22Rv1 (cell line): ENCODE measurements at regions not wholly inside any gene's neighbourhood (a gene's known extent, or its start where the extent isn't known, plus 50 kb on each side); places are given as distances from the start of the nearest gene placed in this dataset.

Experiments used
- H3K27ac ChIP-seq: fragments of 450-650 bp; 2 replicates; pipeline ENCODE4 v1.5.1; 2017
- ZFX ChIP-seq: fragments of 450-650 bp; IDR thresholded peaks from 2 replicates; pipeline ENCODE4 v1.6.1; 2017; ENCODE audit warnings: antibody characterized with exemption, borderline replicate concordance
- TF ChIP-seq, protein P1 (sequence below): fragments of 450-650 bp; IDR thresholded peaks from 2 replicates; pipeline ENCODE4 v1.5.1; 2017; ENCODE audit warnings: mild to moderate bottlenecking

DNA sequence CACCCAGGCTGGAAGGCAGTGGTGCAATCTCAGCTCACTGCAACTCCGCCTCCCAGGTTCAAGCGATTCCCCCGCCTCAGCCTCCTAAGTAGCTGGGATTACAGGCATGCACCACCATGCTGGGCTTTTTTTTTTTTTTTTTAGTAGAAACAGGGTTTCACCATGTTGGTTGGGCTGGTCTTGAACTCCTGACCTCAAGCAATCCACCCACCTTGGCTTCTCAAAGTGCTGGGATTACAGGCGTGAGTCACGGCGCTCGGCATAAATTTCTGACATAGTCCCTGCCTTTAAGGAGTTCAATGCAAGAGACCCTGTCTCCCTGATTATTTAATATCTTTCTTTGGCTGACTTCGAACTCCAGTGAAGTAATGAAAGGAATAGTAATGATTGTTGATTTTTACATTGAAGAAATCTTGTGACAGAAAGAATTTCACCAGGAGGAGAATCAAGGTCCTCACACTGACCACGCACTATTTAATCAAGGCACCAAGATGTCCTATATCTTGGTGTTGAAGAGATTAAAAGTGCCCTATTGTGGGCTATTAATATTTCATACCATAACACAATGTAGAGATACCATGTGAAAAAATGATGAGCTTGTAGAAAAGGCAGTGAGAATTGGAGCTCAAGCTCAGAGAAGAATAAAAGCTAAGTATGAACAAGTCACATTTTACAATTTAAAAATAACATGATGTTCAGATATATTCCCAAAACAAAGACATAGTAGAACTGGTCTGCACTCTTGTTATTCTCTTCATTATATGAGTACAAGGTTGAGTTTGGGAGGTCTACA, 71.6 kb upstream of the BLID start:
- no peak overlapping the region for H3K27ac ChIP-seq
- TF ChIP-seq, protein P1, sequence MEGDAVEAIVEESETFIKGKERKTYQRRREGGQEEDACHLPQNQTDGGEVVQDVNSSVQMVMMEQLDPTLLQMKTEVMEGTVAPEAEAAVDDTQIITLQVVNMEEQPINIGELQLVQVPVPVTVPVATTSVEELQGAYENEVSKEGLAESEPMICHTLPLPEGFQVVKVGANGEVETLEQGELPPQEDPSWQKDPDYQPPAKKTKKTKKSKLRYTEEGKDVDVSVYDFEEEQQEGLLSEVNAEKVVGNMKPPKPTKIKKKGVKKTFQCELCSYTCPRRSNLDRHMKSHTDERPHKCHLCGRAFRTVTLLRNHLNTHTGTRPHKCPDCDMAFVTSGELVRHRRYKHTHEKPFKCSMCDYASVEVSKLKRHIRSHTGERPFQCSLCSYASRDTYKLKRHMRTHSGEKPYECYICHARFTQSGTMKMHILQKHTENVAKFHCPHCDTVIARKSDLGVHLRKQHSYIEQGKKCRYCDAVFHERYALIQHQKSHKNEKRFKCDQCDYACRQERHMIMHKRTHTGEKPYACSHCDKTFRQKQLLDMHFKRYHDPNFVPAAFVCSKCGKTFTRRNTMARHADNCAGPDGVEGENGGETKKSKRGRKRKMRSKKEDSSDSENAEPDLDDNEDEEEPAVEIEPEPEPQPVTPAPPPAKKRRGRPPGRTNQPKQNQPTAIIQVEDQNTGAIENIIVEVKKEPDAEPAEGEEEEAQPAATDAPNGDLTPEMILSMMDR = no peak
- TF ChIP-seq ZFX = no peak

DNA sequence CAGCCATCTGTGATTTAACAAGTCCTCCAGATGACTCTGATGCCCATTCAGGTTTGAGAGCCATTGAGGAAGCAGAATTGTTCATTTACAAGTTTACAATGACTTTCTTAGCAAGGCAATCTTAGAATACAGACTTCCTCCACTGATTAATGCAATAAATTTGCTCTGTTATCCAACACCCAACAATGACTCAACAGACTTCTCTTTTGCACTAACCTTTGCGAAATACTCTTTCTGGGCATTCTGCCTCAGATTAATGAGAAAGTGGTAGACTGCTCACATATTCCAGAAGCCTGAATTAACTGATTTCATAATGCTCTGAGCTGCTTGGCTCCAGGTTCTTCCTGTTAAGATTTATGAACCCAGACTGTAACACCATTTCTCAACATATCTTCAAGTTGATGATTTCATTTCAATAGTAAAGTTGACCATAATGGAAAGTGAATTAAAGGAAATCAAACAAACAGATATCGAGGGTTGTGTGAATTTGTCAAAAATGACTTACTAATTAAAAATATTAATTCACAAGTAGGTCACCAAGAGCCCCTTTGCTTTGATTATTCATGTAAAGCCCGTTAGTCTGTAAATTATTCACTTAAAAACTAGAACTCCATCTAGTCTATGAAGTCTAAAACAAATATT, 70.5 kb upstream of the BLID start:
- H3K27ac ChIP-seq = no peak overlapping the region
- TF ChIP-seq, protein P1 = no peak
- no peak for TF ChIP-seq ZFX

DNA sequence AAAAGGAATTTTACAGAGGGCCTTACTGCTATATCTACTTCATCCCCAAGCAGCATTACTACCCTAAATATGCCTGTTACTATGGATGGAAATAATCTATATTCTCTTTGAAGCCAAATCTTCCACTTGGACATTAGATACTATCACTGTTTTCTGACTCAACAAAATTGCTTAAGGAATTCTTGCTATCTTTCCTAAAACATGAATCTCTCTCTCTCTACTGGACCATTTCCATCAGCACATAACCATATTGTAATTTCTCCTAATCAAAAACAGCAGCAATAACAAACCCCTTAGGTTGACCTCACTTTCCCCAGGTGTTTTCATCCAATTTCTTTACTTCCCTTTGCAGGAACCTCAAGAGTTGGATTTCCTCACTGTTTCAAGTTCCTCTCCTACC, 67.9 kb upstream of the BLID start:
- TF ChIP-seq ZFX = no peak
- TF ChIP-seq, protein P1 = no peak
- no peak overlapping the region for H3K27ac ChIP-seq

DNA sequence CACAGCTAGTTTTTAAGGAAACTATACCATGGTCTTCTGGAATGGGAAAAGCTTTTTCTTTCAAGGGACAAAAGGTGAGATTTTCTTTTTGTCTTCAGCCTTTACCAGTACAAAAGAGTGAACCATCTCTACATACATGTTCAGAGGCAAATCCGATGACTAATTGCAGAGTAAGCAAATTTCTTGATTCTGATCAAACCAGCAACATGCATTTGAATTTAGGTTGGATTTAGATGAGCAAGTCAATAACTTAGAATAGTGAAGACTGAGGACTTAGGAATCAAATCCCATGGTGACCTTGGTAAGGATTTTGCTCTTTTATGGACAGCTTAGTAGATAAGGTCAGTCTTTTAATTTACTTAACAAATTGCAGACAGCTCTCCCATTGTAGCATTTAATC, 65.9 kb upstream of the BLID start:
- H3K27ac ChIP-seq = no peak overlapping the region
- TF ChIP-seq, protein P1 = no peak
- TF ChIP-seq ZFX = no peak

DNA sequence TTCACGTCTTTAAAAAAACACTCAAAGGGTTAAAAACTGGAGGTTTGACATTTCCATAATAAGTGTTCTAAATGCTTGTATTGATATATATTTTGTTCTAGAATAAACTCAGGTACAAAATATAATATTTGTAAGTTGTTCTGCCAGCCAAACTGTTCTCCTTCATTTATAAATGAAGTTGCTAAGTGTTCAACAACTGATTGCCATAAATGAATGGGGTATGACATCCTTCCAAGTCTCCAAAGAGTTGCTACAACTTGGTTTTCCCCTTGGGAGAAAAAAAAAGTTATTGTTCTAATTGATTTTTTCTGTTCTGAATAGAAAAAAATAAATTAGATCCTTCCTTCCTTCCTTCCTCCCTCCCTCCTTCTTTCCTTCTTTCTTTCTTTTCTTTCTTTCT, 65.4 kb upstream of the BLID start:
- TF ChIP-seq, protein P1 = no peak
- no peak for TF ChIP-seq ZFX
- H3K27ac ChIP-seq = no peak overlapping the region

DNA sequence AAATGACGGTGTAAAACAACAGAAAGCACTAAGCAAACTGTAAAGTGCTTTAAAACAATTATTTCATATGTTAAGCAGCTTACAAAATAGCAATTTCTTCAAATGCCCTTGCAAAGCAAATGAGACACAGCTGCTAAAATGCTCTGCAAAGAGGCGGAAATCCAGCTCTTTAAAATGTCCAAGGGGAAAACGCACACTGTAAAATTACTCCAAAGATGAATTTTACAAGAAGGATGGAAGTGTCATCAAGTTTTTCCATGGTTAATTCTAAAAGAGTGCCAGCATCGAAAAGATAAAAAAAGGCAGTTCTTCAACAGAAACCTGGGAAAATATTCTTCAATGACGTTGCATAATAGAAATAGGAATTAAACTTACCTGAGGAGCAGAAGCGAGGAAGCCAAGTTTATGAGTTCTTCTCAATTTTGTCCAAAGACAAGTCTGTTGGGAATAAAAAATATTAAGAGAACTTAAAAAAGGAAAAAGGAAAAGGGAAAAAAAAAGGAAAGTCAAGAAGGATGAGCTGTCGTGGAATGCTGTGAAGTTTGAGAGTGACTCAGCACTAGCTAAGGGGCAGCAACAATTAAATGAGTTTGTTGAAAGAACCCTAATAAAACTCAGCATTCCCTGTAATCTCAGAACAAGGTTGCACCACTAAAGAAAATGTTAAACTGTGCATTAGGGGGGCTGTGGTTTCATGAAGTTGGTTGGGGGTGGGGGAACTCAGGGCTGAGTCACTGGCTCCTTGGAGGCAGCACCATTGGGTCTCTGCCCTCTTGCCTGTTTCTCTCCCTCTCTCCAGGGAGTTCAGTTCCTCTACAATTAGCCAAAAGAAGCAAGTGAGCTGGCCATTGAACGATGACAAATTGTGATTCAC, 64.2 kb upstream of the BLID start:
- no peak overlapping the region for H3K27ac ChIP-seq
- no peak for TF ChIP-seq ZFX
- TF ChIP-seq, protein P1 = no peak
